Common myeloid progenitor, CD34-positive (primary cell): ENCODE measurements at regions not wholly inside any gene's neighbourhood (a gene's known extent, or its start where the extent isn't known, plus 50 kb on each side); places are given as distances from the start of the nearest gene placed in this dataset.

Experiments
- CTCF ChIA-PET: fragments of 350-600 bp; sonication (Branson Sonifier 250); formaldehyde crosslinking; loops from one replicate; lab custom pipeline; 2021; ENCODE audit warnings: antibody characterized with exemption; lab: Charles Lee
- POLR2A ChIA-PET: fragments of 350-600 bp; sonication (Branson Sonifier 250); formaldehyde crosslinking; loops from one replicate; lab custom pipeline; 2021; ENCODE audit warnings: antibody characterized with exemption; lab: Charles Lee
- DNase-seq, 3 donors: peaks; one replicate each; pipeline versions ENCODE4 v3.0.0 to v3.0.0-alpha.2; 2013
- H3K27ac ChIP-seq, 2 experiments: 1 replicate in 1 of 2; 2 replicates in 1 of 2; pipeline ENCODE4 v1.7.0; 2013; ENCODE audit warnings: inconsistent platforms in 2 of 2, low read length in 2 of 2, mild to moderate bottlenecking in 2 of 2, low read depth in 1 of 2, moderate library complexity in 1 of 2; ENCODE audit not compliant: severe bottlenecking in 2 of 2, insufficient read depth in 1 of 2, poor library complexity in 1 of 2
- H3K27me3 ChIP-seq, 5 experiments: replicated peaks in 2 of 5; 1 replicate in 3 of 5; 2 replicates in 2 of 5; pipeline versions ENCODE4 v1.6.1 to v1.7.0; 2013; ENCODE audit warnings: low read length in 4 of 5, mild to moderate bottlenecking in 2 of 5, moderate library complexity in 2 of 5, inconsistent platforms in 1 of 5; ENCODE audit not compliant: insufficient read depth in 5 of 5, control insufficient read depth in 4 of 5
- H3K36me3 ChIP-seq, 4 experiments: 1 replicate in 2 of 4; 2 replicates in 2 of 4; pipeline versions ENCODE4 v1.6.1 to v1.7.0; 2013; ENCODE audit warnings: low read length in 3 of 4, control low read depth in 1 of 4, mild to moderate bottlenecking in 1 of 4; ENCODE audit not compliant: control insufficient read depth in 4 of 4, insufficient read depth in 4 of 4
- H3K4me1 ChIP-seq, 4 experiments: 1 replicate in 3 of 4; 2 replicates in 1 of 4; pipeline versions ENCODE4 v1.6.1 to v1.7.1; 2013; ENCODE audit warnings: low read length in 3 of 4, mild to moderate bottlenecking in 3 of 4, control low read depth in 1 of 4, inconsistent platforms in 1 of 4, moderate library complexity in 1 of 4; ENCODE audit not compliant: control insufficient read depth in 4 of 4, insufficient read depth in 4 of 4; ENCODE audit errors: control extremely low read depth in 1 of 4
- H3K4me3 ChIP-seq, 7 experiments: 1 replicate in 4 of 7; 2 replicates in 3 of 7; pipeline versions ENCODE4 v1.5.1 to v1.7.0; 2013; ENCODE audit warnings: mild to moderate bottlenecking in 7 of 7, low read length in 6 of 7, moderate library complexity in 6 of 7, inconsistent platforms in 2 of 7, low read depth in 2 of 7, control low read depth in 1 of 7; ENCODE audit not compliant: insufficient read depth in 4 of 7, control insufficient read depth in 1 of 7; ENCODE audit errors: extremely low read depth in 1 of 7
- H3K9me3 ChIP-seq, 5 experiments: 1 replicate in 4 of 5; 2 replicates in 1 of 5; pipeline versions ENCODE4 v1.6.1 to v1.7.1; 2013; ENCODE audit warnings: low read length in 4 of 5, mild to moderate bottlenecking in 2 of 5, inconsistent platforms in 1 of 5, low read depth in 1 of 5, moderate library complexity in 1 of 5; ENCODE audit not compliant: control insufficient read depth in 4 of 5, insufficient read depth in 2 of 5; ENCODE audit errors: control extremely low read depth in 1 of 5
- WGBS: methylation state at CpG from one replicate; pipeline ENCODE4 v1.1.5; 2013; ENCODE audit not compliant: insufficient coverage; 5-methylcytosine and 5-hydroxymethylcytosine counted together

DNA sequence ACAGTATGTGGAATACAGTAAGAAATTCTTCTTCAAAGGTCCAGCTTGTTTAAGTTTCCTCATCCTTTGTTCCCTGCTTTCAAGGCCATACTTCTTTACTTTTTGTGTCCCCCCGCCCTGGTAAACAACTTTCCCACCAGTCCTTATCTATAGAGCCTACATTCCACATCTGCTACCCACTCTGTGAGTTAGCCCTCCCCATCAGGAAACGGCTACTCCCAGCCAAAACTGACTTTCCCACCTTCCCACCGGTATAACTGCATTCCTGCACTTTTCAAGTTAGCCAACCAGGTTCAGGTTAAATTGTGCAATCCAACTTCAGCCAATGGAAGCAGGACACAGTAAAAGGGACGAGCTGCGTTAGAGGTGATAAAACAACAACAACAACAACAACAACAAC, 186.9 kb downstream of the DDX3Y start:
- Histone ChIP-seq H3K9me3 (no peaks in the 10 kb centered on the region), H3K4me3 (no peak overlapping the region), H3K27ac (no peak overlapping the region), H3K4me1 (peaks cover 0 to 3% (median 0%) of the 10 kb centered on the region in 4 experiments), H3K27me3 (no peaks in the 10 kb centered on the region), H3K36me3 (no peaks in the 10 kb centered on the region)
- WGBS, result no CpG with 5 or more reads among the region's 5 CpGs
- no peak for DNase-seq
- POLR2A ChIA-PET, result no interaction called here
- CTCF ChIA-PET, result no interaction called here

DNA sequence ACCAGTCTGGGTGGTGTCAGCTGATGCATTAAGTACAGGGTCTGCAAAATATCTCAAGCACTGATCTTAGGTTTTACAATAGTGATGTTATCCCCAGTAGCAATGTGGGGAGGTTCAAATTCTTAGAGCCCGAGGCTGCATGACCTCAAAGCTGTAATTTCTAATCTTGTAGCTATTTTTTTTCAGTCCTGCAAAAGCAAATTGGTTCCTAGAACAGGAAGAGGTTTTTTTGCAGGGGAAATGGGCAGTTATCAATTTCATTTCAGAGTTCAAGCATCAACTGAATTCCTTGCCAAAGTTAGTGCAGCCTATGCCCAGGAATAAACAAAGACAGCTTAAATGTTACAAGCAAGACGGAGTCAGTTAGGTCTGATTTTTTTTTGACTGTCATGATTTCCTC, 188.3 kb downstream of the DDX3Y start:
- H3K36me3 ChIP-seq, result no peaks in the 10 kb centered on the region
- ChIA-PET CTCF (no interaction called here), POLR2A (no interaction called here)
- no CpG with 5 or more reads among the region's 2 CpGs for WGBS
- no peaks in the 10 kb centered on the region for H3K9me3 ChIP-seq
- H3K27ac ChIP-seq, result no peak overlapping the region
- H3K27me3 ChIP-seq, result no peaks in the 10 kb centered on the region
- H3K4me1 ChIP-seq, result peaks cover 0 to 3% (median 0%) of the 10 kb centered on the region in 4 experiments
- no peak for DNase-seq
- H3K4me3 ChIP-seq, result no peak overlapping the region

DNA sequence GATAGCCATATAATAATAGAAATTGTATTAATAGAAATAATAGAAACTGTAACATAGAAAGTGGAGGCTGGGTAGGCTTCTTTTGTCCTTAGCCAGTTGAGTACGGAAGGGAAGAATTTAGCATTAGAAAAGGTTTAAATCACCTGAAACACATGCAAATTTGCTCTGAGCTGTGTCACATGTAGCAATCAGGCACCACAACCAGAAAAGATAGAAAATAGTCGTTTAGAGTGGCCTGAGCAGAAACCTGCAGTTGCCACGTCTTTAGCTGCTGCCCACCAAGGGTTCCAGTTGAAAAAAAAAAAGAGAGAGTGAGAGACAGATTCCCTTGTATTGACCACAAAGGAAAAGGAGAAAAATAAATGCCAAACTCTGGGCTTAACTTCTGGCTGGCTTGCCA, 188.8 kb downstream of the DDX3Y start:
- no peak for DNase-seq
- Histone ChIP-seq H3K36me3 (no peaks in the 10 kb centered on the region), H3K9me3 (no peaks in the 10 kb centered on the region), H3K4me1 (peaks cover 0 to 3% (median 0%) of the 10 kb centered on the region in 4 experiments), H3K4me3 (no peak overlapping the region), H3K27me3 (no peaks in the 10 kb centered on the region), H3K27ac (no peak overlapping the region)
- ChIA-PET CTCF (no interaction called here), POLR2A (no interaction called here)
- WGBS, result no CpG with 5 or more reads among the region's 3 CpGs

DNA sequence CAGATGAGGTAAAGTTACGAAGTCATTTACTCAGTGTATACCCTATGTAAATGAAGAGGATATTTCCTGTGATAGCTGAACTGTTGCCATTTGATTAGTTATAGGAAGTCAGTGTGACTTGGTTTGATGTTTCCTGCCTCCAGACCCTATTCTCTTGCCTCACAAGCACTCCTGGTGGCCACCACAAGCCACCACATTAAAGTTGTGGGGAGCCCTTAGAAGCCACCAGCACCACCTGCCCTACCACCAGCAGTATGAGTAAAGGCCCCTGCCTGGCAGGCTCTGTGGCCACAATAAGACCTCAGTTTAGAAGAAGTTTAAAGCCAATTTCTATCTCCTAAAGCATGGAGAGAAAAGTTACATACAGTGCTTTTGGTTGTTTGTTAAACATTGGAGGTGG, 189.7 kb downstream of the DDX3Y start:
- Histone ChIP-seq H3K9me3 (no peaks in the 10 kb centered on the region), H3K4me1 (peaks cover 0 to 3% (median 0%) of the 10 kb centered on the region in 4 experiments), H3K27ac (no peak overlapping the region), H3K27me3 (no peaks in the 10 kb centered on the region), H3K4me3 (no peak overlapping the region), H3K36me3 (no peaks in the 10 kb centered on the region)
- CTCF ChIA-PET, result no interaction called here
- POLR2A ChIA-PET, result no interaction called here
- no peak for DNase-seq
- no CpG with 5 or more reads among the region's 1 CpG for WGBS

DNA sequence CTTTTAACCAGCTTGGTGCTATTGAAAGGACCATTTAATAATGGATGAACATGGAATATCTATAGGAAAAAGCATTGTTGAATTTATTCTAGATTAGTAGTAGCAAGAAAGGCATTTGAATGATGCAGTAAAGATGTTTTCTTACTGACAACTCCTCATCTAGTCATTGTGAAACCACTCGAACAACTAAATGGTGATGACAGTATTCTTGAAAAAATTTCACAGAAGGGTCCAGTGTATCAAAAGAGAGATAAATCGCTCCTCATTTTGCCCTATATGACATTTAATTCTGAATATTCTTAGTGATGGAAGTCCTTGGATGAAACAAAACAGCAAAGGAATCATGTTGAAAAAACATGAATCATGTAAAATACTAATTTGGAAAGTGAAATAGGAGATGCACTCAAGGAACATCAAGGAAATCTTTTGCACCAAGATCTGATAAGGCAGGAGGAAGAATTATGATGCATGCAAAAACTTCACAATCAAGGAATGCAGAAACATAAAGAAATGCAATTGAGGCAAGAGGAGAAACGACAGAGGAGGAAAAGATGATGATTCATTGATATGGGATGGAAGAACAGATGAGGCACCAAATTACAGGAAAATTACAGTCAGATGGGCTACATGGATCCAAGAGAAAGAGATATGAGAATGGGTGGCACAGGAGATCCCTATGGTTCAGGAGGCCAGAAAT, 190.4 kb downstream of the DDX3Y start:
- CTCF ChIA-PET, result no interaction called here
- Histone ChIP-seq H3K36me3 (no peaks in the 10 kb centered on the region), H3K4me3 (no peak overlapping the region), H3K4me1 (peaks cover 0 to 3% (median 0%) of the 10 kb centered on the region in 4 experiments), H3K27me3 (no peaks in the 10 kb centered on the region), H3K27ac (no peak overlapping the region), H3K9me3 (no peaks in the 10 kb centered on the region)
- POLR2A ChIA-PET, result no interaction called here
- WGBS, result no CpG with 5 or more reads among the region's 3 CpGs
- no peak for DNase-seq

DNA sequence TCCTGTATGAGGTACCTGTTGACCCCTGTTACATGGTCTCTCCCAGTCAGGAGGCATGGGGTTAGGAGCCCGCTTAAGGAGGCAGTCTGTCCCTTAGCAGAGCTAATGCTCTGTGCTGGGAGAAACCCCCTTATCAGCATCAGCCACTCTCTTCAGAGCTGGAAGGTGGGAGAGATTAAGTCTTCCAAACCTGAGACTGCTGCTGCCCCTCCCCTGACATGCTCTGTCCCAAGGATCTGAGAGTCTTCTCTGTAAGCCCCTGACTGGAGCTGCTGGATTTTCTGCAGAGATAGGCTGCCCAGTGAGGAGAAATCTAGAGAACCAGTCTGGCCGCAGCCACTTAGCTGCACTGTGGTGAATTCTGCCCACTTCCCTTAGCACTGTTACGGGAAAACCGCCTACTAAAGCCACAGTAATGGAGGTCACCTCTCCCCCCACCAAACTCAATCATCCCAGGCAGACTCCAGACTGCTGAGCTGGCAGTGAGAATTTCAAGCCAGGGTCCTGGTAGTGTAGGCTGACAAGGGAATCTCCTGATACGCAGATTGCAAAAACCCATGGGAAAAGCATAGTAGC, 222.3 kb downstream of the DDX3Y start:
- CTCF ChIA-PET, result no interaction called here
- no CpG with 5 or more reads among the region's 5 CpGs for WGBS
- POLR2A ChIA-PET, result interaction anchor here (0.6 kb wide), 1 partner anchor 154 kb away, joined by 3 read pairs; no protein-coding TSS in a partner anchor

DNA sequence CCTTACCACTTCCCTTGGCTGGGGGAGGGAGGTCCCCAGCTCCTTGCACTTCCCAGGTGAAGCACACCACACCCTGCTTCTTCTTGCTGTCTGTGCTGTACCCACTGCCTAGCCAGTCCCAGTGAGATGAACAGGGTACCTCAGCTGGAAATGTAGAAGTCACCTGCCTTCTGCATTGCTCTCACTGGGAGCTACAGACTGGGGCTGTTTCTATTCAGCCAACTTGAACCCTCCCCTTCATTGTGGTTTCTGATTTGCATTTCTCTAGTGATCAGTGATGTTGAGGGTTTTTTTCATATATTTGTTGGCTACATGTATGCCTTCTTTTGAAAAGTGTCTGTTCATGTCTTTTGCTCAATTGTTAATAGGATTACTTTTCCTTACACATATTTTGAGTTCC, 222.8 kb downstream of the DDX3Y start:
- Histone ChIP-seq H3K4me1 (peaks cover 0 to 9% (median 0%) of the 10 kb centered on the region in 4 experiments), H3K36me3 (no peaks in the 10 kb centered on the region), H3K27me3 (no peaks in the 10 kb centered on the region), H3K4me3 (no peak overlapping the region), H3K27ac (no peak overlapping the region), H3K9me3 (no peaks in the 10 kb centered on the region)
- DNase-seq, result no peak
- ChIA-PET CTCF (no interaction called here), POLR2A (no interaction called here)

More for the DNA sequence above, 222.3 kb downstream of the DDX3Y start:
- Histone ChIP-seq H3K27ac (no peak overlapping the region), H3K36me3 (no peaks in the 10 kb centered on the region), H3K4me3 (no peak overlapping the region), H3K27me3 (no peaks in the 10 kb centered on the region), H3K4me1 (peaks cover 0 to 9% (median 0%) of the 10 kb centered on the region in 4 experiments), H3K9me3 (no peaks in the 10 kb centered on the region)
- DNase-seq, result peak in 1 of 3 donors; percentile 8
